ENCODE measurements at regions not wholly inside any gene's neighbourhood (a gene's known extent, or its start where the extent isn't known, plus 50 kb on each side); places are given as distances from the start of the nearest gene placed in this dataset.

DNA sequence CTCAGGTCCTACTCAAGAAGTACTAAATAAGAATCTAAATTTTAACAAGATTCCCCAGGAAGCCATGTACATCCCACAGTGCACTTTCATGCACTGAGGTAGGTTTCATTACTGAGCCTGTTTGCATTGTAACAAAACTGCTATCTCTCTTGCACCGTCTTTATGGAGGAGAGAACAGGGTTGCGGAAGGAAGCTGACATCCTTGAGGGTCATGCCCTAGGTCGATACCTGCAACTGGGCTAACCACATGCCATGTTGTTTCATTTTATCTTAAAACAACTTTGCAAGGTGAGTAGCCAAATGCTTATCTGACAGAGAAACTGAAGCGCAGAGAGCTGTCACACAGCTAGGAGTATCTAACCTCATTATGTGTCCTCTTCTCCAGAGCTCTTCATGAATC, 656.3 kb upstream of the TENM4 start:
- Histone ChIP-seq H2BK12ac (ENCODE audit: low read depth, low read length) (no peak overlapping the region), H3K27me3 (replicated peaks in 1 of 4; ENCODE audit: control insufficient read depth in 3 of 4, extremely low read depth in 1 of 4, insufficient read depth in 3 of 4, low read length in 3 of 4) (no peaks in the 10 kb centered on the region), H3K36me3 (ENCODE audit: control insufficient read depth in 2 of 4, insufficient read depth in 4 of 4, low read length in 3 of 4) (no peaks in the 10 kb centered on the region), H2AK5ac (ENCODE audit: low read depth, low read length) (no peak overlapping the region), H2BK20ac (ENCODE audit: low read length) (no peak overlapping the region), H3K14ac (ENCODE audit: insufficient read length) (no peak overlapping the region), H3K27ac (ENCODE audit: low read depth, low read length) (no peak overlapping the region), H3K79me1 (ENCODE audit: low read depth, low read length) (no peaks in the 10 kb centered on the region), H4K5ac (ENCODE audit: insufficient read length, low read depth, low read length) (no peak overlapping the region), H2BK5ac (ENCODE audit: low read depth, low read length) (no peak overlapping the region), H3K23ac (ENCODE audit: insufficient read length) (no peak overlapping the region), H3K4me3 (ENCODE audit: extremely low read depth in 1 of 4, insufficient read depth in 2 of 4, low read depth in 3 of 4, low read length in 4 of 4) (no peak overlapping the region), H3K9ac (replicated peaks in 1 of 4; ENCODE audit: extremely low read depth in 1 of 4, low read depth in 3 of 4, low read length in 3 of 4) (no peak overlapping the region), H3K56ac (replicated peaks; ENCODE audit: insufficient read length, low read depth, low read length) (no peak overlapping the region), H2AFZ (ENCODE audit: low read length) (no peak overlapping the region), H3K9me3 (ENCODE audit: insufficient read depth in 2 of 2, low read depth in 1 of 2, low read length in 1 of 2) (no peaks in the 10 kb centered on the region), H3K4me1 (replicated peaks in 1 of 4; ENCODE audit: control insufficient read depth in 3 of 4, insufficient read depth in 4 of 4, low read length in 3 of 4) (no peaks in the 10 kb centered on the region), H2BK15ac (ENCODE audit: low read length) (no peak overlapping the region), H3K4ac (replicated peaks; ENCODE audit: insufficient read length, low read depth, low read length) (no peak overlapping the region), H2BK120ac (replicated peaks; ENCODE audit: low read depth, low read length) (no peak overlapping the region), H4K20me1 (replicated peaks in 1 of 2; ENCODE audit: control insufficient read depth in 1 of 2, insufficient read depth in 2 of 2, low read length in 2 of 2) (no peaks in the 10 kb centered on the region), H3K23me2 (ENCODE audit: low read depth, low read length) (no peaks in the 10 kb centered on the region), H4K8ac (ENCODE audit: extremely low read depth, insufficient read depth, low read length) (no peak overlapping the region), H4K91ac (replicated peaks; ENCODE audit: insufficient read length, low read length) (no peak overlapping the region), H3K18ac (ENCODE audit: extremely low read depth, low read length) (no peak overlapping the region), H3K4me2 (ENCODE audit: insufficient read depth in 1 of 2, low read depth in 2 of 2, low read length in 2 of 2) (no peak overlapping the region), H3K79me2 (ENCODE audit: control insufficient read depth in 1 of 2, insufficient read depth in 2 of 2, low read length in 2 of 2) (no peaks in the 10 kb centered on the region)
- CTCF ChIA-PET (ENCODE audit: partially characterized antibody): interaction anchor here (0.9 to 1.2 kb wide), 2 partner anchors 12 to 72 kb away, joined by 3 read pairs; no protein-coding TSS in a partner anchor
- FAIRE-seq (no peak), DNase-seq (ENCODE audit: low read depth in 1 of 2, low spot score in 2 of 2) (no peak)
- POLR2A ChIA-PET (ENCODE audit: partially characterized antibody): no interaction called here
- 89% methylated on average over 4 of the region's 4 CpGs; no CpG with 5 or more reads in 1 of the 2 experiments for WGBS, 2 experiments (ENCODE audit: extremely low coverage in 1 of 2, insufficient coverage in 1 of 2, insufficient read length in 1 of 2, insufficient replicate concordance in 2 of 2, low coverage in 1 of 2, low lambda C conversion rate in 2 of 2, missing lambda C conversion rate in 1 of 2)
- TF ChIP-seq TCF12 (IDR thresholded peaks at IDR 0.05; ENCODE audit: low read depth, low read length) (no peak), BRCA1 (IDR thresholded peaks at IDR 0.05; ENCODE audit: low read depth, low read length) (no peak), RNF2 (IDR thresholded peaks at IDR 0.05; ENCODE audit: borderline replicate concordance, low read depth, low read length, missing control alignments, poor library complexity, severe bottlenecking) (no peak), RAD21 (IDR thresholded peaks at IDR 0.05 in 1 of 2, conservative IDR thresholded peaks at IDR 0.05 in 1 of 2; ENCODE audit: low read depth in 2 of 2, low read length in 2 of 2) (no peak), GABPA (IDR thresholded peaks at IDR 0.05; ENCODE audit: borderline replicate concordance, insufficient read depth, low read length) (no peak), CHD1 (IDR thresholded peaks at IDR 0.05; ENCODE audit: low read depth, low read length) (no peak), POU5F1 (IDR thresholded peaks at IDR 0.05; ENCODE audit: low read depth, low read length) (no peak), SIRT6 (IDR thresholded peaks at IDR 0.05; ENCODE audit: low read length) (no peak), RBBP5 (IDR thresholded peaks at IDR 0.05; ENCODE audit: borderline replicate concordance, low read depth, low read length) (no peak), ZNF274 (IDR thresholded peaks at IDR 0.05; ENCODE audit: borderline replicate concordance, extremely low read depth, low read length) (no peak)
- TF ChIP-seq, protein P1, sequence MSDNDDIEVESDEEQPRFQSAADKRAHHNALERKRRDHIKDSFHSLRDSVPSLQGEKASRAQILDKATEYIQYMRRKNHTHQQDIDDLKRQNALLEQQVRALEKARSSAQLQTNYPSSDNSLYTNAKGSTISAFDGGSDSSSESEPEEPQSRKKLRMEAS (IDR thresholded peaks at IDR 0.05): no peak
- TF ChIP-seq, protein P2, sequence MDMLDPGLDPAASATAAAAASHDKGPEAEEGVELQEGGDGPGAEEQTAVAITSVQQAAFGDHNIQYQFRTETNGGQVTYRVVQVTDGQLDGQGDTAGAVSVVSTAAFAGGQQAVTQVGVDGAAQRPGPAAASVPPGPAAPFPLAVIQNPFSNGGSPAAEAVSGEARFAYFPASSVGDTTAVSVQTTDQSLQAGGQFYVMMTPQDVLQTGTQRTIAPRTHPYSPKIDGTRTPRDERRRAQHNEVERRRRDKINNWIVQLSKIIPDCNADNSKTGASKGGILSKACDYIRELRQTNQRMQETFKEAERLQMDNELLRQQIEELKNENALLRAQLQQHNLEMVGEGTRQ (IDR thresholded peaks at IDR 0.05; ENCODE audit: low read length): no peak

Measured in H1 (cell line).